EL (cell line): ENCODE measurements at regions not wholly inside any gene's neighbourhood (a gene's known extent, or its start where the extent isn't known, plus 50 kb on each side); places are given as distances from the start of the nearest gene placed in this dataset.
"Not testable (repeated sequence)": the region's sequence is repeated elsewhere in the genome, so short reads cannot be mapped to it uniquely, and the experiment has no call there.

ENCODE experiments used
- DNase-seq: peaks from one replicate; pipeline ENCODE4 v3.0.0-alpha.2; 2016

GRCh38 chr5:175344331-175345195 lies 99.4 kb downstream of the DRD1 start:
- DNase-seq = peak; percentile 70

- DNase-seq = no peak
Measured at GRCh38 chr5:175343308-175343707, 100.7 kb downstream of the DRD1 start.

- DNase-seq = no peak
Measured at GRCh38 chr5:175340180-175340579, 103.8 kb downstream of the DRD1 start.

GRCh38 chr5:175337680-175338079 lies 106.3 kb downstream of the DRD1 start:
- DNase-seq = no peak

- no peak for DNase-seq
Measured at GRCh38 chr5:175336781-175337180, 107.2 kb downstream of the DRD1 start.

- no peak for DNase-seq
Measured at GRCh38 chr5:175335691-175336090, 108.3 kb downstream of the DRD1 start.

- DNase-seq = not testable (repeated sequence)
Measured at GRCh38 chr5:175331173-175332036, 112.6 kb downstream of the DRD1 start.

GRCh38 chr5:175329976-175330375 lies 114.0 kb downstream of the DRD1 start:
- DNase-seq = no peak

- DNase-seq = no peak
Measured at GRCh38 chr5:175328687-175329086, 115.3 kb downstream of the DRD1 start.

GRCh38 chr5:175328176-175328575 lies 115.8 kb downstream of the DRD1 start:
- DNase-seq = no peak

GRCh38 chr5:175325681-175326080 lies 118.3 kb downstream of the DRD1 start:
- peak; percentile 38 for DNase-seq

GRCh38 chr5:175321927-175322532 lies 122.0 kb downstream of the DRD1 start:
- DNase-seq = peak; percentile 23

GRCh38 chr5:175319199-175319598 lies 124.8 kb downstream of the DRD1 start:
- no peak for DNase-seq

GRCh38 chr5:175317872-175318271 lies 126.1 kb downstream of the DRD1 start:
- DNase-seq = no peak

GRCh38 chr5:175309218-175309810 lies 134.7 kb downstream of the DRD1 start:
- no peak for DNase-seq

GRCh38 chr5:175308701-175309100 lies 135.3 kb downstream of the DRD1 start:
- no peak for DNase-seq

GRCh38 chr5:175306381-175306780 lies 137.6 kb downstream of the DRD1 start:
- DNase-seq = no peak

- no peak for DNase-seq
Measured at GRCh38 chr5:175305251-175305650, 138.7 kb downstream of the DRD1 start.

- no peak for DNase-seq
Measured at GRCh38 chr5:175290379-175290778, 153.6 kb downstream of the DRD1 start.

- peak; percentile 73 for DNase-seq
Measured at GRCh38 chr5:175288048-175288621, 155.8 kb downstream of the DRD1 start.

- no peak for DNase-seq
Measured at GRCh38 chr5:175286981-175287380, 157.0 kb downstream of the DRD1 start.

- DNase-seq = no peak
Measured at GRCh38 chr5:175285261-175285660, 158.7 kb downstream of the DRD1 start.

- DNase-seq = no peak
Measured at GRCh38 chr5:175284806-175285205, 159.2 kb downstream of the DRD1 start.
